ENCODE measurements at regions not wholly inside any gene's neighbourhood (a gene's known extent, or its start where the extent isn't known, plus 50 kb on each side); places are given as distances from the start of the nearest gene placed in this dataset.

- Histone ChIP-seq H3K79me2 (ENCODE audit: insufficient read depth, low read length) (no peaks in the 10 kb centered on the region), H4K8ac (replicated peaks; ENCODE audit: insufficient read length, low read depth, low read length) (no peak overlapping the region)
Measured at GRCh38 chr20:59547596-59547995, 56.7 kb upstream of the PHACTR3 start.

More at GRCh38 chr20:59547596-59547995, 56.7 kb upstream of the PHACTR3 start:
- Histone ChIP-seq H3K79me1 (ENCODE audit: insufficient read depth, low read depth, low read length, poor library complexity, severe bottlenecking) (no peaks in the 10 kb centered on the region), H3K4ac (ENCODE audit: low read depth, low read length) (no peak overlapping the region), H3K4me1 (ENCODE audit: insufficient read depth, low read length) (no peaks in the 10 kb centered on the region), H3K9me3 (ENCODE audit: control insufficient read depth, low read depth, low read length) (no peaks in the 10 kb centered on the region), H4K20me1 (ENCODE audit: control insufficient read depth, insufficient read depth, insufficient read length) (no peaks in the 10 kb centered on the region), H3K9ac (ENCODE audit: extremely low read depth, insufficient read length, low read length) (no peak overlapping the region), H3K14ac (ENCODE audit: insufficient read depth, low read length) (no peak overlapping the region), H2BK12ac (ENCODE audit: insufficient read length, low read depth, low read length) (no peak overlapping the region), H3K4me2 (ENCODE audit: insufficient read depth, insufficient read length, low read length) (no peak overlapping the region), H2BK15ac (ENCODE audit: low read depth, low read length) (no peak overlapping the region), H2BK20ac (ENCODE audit: low read depth, low read length, poor library complexity, severe bottlenecking) (no peak overlapping the region), H2BK120ac (ENCODE audit: low read depth, low read length, poor library complexity, severe bottlenecking) (no peak overlapping the region), H3K23ac (ENCODE audit: insufficient read length, low read depth, low read length) (no peak overlapping the region), H3T11ph (ENCODE audit: low read length) (no peak overlapping the region), H4K5ac (ENCODE audit: insufficient read length, low read depth, low read length) (no peak overlapping the region), H2BK5ac (ENCODE audit: insufficient read length, low read length) (no peak overlapping the region), H2AK5ac (ENCODE audit: insufficient read length, low read length) (no peak overlapping the region), H3K27me3 (ENCODE audit: insufficient read depth, low read length) (no peaks in the 10 kb centered on the region; the same call in 1 of the 2 replicates), H3K27ac (ENCODE audit: insufficient read length, low read depth, low read length) (no peak overlapping the region), H3K23me2 (ENCODE audit: insufficient read length, low read depth, low read length, poor library complexity, severe bottlenecking) (no peaks in the 10 kb centered on the region), H4K91ac (ENCODE audit: insufficient read length, low read depth, low read length) (no peak overlapping the region), H3K56ac (ENCODE audit: insufficient read length, low read depth, low read length) (no peak overlapping the region), H2AFZ (ENCODE audit: low read length) (no peak overlapping the region), H3K18ac (ENCODE audit: insufficient read length, low read depth, low read length) (no peak overlapping the region)
- H3K27me3 Mint-ChIP-seq (ENCODE audit: low read depth), result peaks cover 43% of the 10 kb centered on the region
- H3K36me3 Mint-ChIP-seq (ENCODE audit: insufficient read depth in 1 of 3, low read depth in 3 of 3), result 0 out of 7 replicates have a peak, but pooled peaks cover 0 to 4% (median 0%) of the 10 kb centered on the region in 3 experiments
- no peak for TF ChIP-seq CTCF (conservative IDR thresholded peaks at IDR 0.05)
- H3K27ac Mint-ChIP-seq, result no peak overlapping the region
- H3K4me3 Mint-ChIP-seq, result no peak overlapping the region
- DNase-seq, result no peak
- no CpG with 5 or more reads among the region's 8 CpGs for WGBS (ENCODE audit: extremely low coverage, insufficient read length, low lambda C conversion rate)
- no peaks in the 10 kb centered on the region for H3K4me1 Mint-ChIP-seq
- peaks cover 4 to 93% of the 10 kb centered on the region in 2 experiments; a peak in 4 of 5 replicates for H3K9me3 Mint-ChIP-seq

Measured in H9 (cell line).